NB4 (cell line): ENCODE measurements at regions not wholly inside any gene's neighbourhood (a gene's known extent, or its start where the extent isn't known, plus 50 kb on each side); places are given as distances from the start of the nearest gene placed in this dataset.

ENCODE experiments used
- DNase-seq: peaks from one replicate; pipeline ENCODE4 v3.0.0; 2010; ENCODE audit warnings: low read depth
- H3K4me3 ChIP-seq: one replicate; pipeline ENCODE4 v1.5.1; 2011; ENCODE audit warnings: mild to moderate bottlenecking, low read depth, low read length, moderate library complexity
- MYC ChIP-seq: IDR thresholded peaks from 2 replicates; pipeline ENCODE4 v1.6.1; 2011; ENCODE audit warnings: low read depth, low read length
- POLR2A ChIP-seq: IDR thresholded peaks from 2 replicates; pipeline ENCODE4 v1.6.1; 2011; ENCODE audit warnings: mild to moderate bottlenecking; ENCODE audit not compliant: insufficient read length; ENCODE audit errors: extremely low read depth
- TF ChIP-seq, protein P1 (sequence below): IDR thresholded peaks from 2 replicates; pipeline ENCODE4 v1.6.1; 2011; ENCODE audit warnings: low read depth, low read length
- TF ChIP-seq, protein P2 (sequence below): IDR thresholded peaks from one replicate; pipeline ENCODE4 v1.5.1; 2012; ENCODE audit warnings: low read depth, low read length

DNA sequence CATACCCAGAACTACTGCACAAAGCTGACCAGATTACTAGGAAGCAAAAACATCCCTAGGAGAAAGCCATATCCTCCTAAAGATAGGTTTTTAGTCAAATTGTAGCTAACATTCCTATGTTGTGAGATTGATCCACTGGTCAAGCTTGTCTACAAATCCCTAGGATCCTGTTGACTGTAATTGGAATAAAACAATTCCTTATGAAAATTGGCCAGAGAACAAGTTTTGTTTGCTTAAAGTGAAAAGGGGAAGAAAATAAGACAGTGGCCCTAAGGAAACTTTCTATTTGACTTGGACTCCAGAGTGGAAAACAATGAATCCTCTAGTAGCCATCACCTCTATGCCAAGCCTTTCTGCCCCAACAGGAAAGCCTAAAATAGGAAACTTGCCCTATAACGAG, 645.2 kb upstream of the USP24 start:
- no peak overlapping the region for H3K4me3 ChIP-seq
- DNase-seq: no peak
- TF ChIP-seq, protein P1, sequence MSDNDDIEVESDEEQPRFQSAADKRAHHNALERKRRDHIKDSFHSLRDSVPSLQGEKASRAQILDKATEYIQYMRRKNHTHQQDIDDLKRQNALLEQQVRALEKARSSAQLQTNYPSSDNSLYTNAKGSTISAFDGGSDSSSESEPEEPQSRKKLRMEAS: no peak
- no peak for TF ChIP-seq MYC
- TF ChIP-seq POLR2A: no peak
- TF ChIP-seq, protein P2, sequence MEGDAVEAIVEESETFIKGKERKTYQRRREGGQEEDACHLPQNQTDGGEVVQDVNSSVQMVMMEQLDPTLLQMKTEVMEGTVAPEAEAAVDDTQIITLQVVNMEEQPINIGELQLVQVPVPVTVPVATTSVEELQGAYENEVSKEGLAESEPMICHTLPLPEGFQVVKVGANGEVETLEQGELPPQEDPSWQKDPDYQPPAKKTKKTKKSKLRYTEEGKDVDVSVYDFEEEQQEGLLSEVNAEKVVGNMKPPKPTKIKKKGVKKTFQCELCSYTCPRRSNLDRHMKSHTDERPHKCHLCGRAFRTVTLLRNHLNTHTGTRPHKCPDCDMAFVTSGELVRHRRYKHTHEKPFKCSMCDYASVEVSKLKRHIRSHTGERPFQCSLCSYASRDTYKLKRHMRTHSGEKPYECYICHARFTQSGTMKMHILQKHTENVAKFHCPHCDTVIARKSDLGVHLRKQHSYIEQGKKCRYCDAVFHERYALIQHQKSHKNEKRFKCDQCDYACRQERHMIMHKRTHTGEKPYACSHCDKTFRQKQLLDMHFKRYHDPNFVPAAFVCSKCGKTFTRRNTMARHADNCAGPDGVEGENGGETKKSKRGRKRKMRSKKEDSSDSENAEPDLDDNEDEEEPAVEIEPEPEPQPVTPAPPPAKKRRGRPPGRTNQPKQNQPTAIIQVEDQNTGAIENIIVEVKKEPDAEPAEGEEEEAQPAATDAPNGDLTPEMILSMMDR: no peak

- DNase-seq: no peak
- H3K4me3 ChIP-seq: no peak overlapping the region
- TF ChIP-seq, protein P1: no peak
- TF ChIP-seq, protein P2: no peak
- TF ChIP-seq MYC (no peak), POLR2A (no peak)
These were observed 639.7 kb upstream of the USP24 start for GRCh38 chr1:55854911-55855310.

- TF ChIP-seq, protein P2: no peak
- no peak for TF ChIP-seq POLR2A
- no peak for TF ChIP-seq MYC
- TF ChIP-seq, protein P1: no peak
- DNase-seq: no peak
- H3K4me3 ChIP-seq: no peak overlapping the region
These were observed 633.7 kb upstream of the USP24 start for GRCh38 chr1:55848906-55849305.

- TF ChIP-seq, protein P1: no peak
- no peak for DNase-seq
- H3K4me3 ChIP-seq: no peak overlapping the region
These were observed 630.9 kb upstream of the USP24 start for GRCh38 chr1:55846051-55846450.

GRCh38 chr1:55844322-55844721, 629.2 kb upstream of the USP24 start:
- TF ChIP-seq POLR2A: no peak
- no peak for TF ChIP-seq MYC
- TF ChIP-seq, protein P1: no peak
- TF ChIP-seq, protein P2: no peak
- DNase-seq: no peak
- no peak overlapping the region for H3K4me3 ChIP-seq

DNA sequence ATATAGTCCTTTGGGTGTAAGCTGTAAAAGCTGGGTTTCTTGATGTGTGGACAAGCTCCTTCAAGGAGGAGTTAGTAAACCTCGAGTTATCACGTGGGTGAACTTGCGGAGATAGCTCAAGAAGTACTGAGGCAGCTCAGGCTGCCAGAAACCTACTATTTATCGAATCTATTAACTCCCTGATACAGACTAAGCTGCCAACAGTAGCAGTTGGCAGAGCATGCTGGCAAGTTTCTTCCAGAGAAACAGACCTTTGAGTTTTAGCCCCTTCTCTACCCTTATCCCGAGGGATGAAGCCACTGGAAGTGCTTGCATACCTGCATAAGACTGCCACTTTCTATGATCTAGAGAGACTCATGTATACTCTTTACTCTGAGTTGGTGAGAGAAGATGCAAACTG, 624.5 kb upstream of the USP24 start:
- TF ChIP-seq, protein P1: no peak
- TF ChIP-seq POLR2A: no peak
- no peak for TF ChIP-seq MYC
- TF ChIP-seq, protein P2: no peak
- DNase-seq: no peak
- H3K4me3 ChIP-seq: no peak overlapping the region
